ENCODE measurements at regions not wholly inside any gene's neighbourhood (a gene's known extent, or its start where the extent isn't known, plus 50 kb on each side); places are given as distances from the start of the nearest gene placed in this dataset.
"Not testable (repeated sequence)": the region's sequence is repeated elsewhere in the genome, so short reads cannot be mapped to it uniquely, and the experiment has no call there.

GRCh38 chr7:34354011-34354410 lies 304.0 kb upstream of the NPSR1 start:
- Histone ChIP-seq H3K4me3 (no peak overlapping the region), H3K4me1 (no peaks in the 10 kb centered on the region), H3K36me3 (no peaks in the 10 kb centered on the region), H3K27me3 (no peaks in the 10 kb centered on the region), H3K27ac (no peak overlapping the region), H3K9me3 (no peaks in the 10 kb centered on the region)
- in situ Hi-C loops (cut with MboI; ENCODE audit: low pct_ligation_motif_present in 1 of 4, low pct_unique_long_range_greater_than_20kb in 1 of 4, low sequenced_read_pairs in 3 of 4) (no loop called here), intact Hi-C loops (cut with DNase I; ENCODE audit: low total_unique reads) (no loop called here)
- TF ChIP-seq CTCF (IDR thresholded peaks at IDR 0.05) (no peak), EP300 (IDR thresholded peaks at IDR 0.05; ENCODE audit: low read depth) (no peak), POLR2AphosphoS5 (IDR thresholded peaks at IDR 0.05) (no peak), POLR2A (IDR thresholded peaks at IDR 0.05) (no peak)
- 69 to 90% methylated on average over 3 of the region's 3 CpGs for WGBS, 2 donors (ENCODE audit: low coverage in 1 of 2)
- no peak for DNase-seq

GRCh38 chr7:34354899-34355298 lies 303.1 kb upstream of the NPSR1 start:
- in situ Hi-C loops (cut with MboI; ENCODE audit: low pct_ligation_motif_present in 1 of 4, low pct_unique_long_range_greater_than_20kb in 1 of 4, low sequenced_read_pairs in 3 of 4): no loop called here

GRCh38 chr7:34357068-34357467 lies 300.9 kb upstream of the NPSR1 start:
- H3K4me1 ChIP-seq: no peaks in the 10 kb centered on the region
- no peaks in the 10 kb centered on the region for H3K36me3 ChIP-seq
- no peak for DNase-seq
- WGBS, 2 donors (ENCODE audit: low coverage in 1 of 2): 71% methylated on average over 2 of the region's 2 CpGs; no CpG with 5 or more reads in 1 of the 2 donors
- in situ Hi-C loops (cut with MboI; ENCODE audit: low pct_ligation_motif_present in 1 of 4, low pct_unique_long_range_greater_than_20kb in 1 of 4, low sequenced_read_pairs in 3 of 4): no loop called here
- intact Hi-C loops (cut with DNase I; ENCODE audit: low total_unique reads): no loop called here
- no peak overlapping the region for H3K27ac ChIP-seq
- no peaks in the 10 kb centered on the region for H3K27me3 ChIP-seq
- no peak overlapping the region for H3K4me3 ChIP-seq
- H3K9me3 ChIP-seq: no peaks in the 10 kb centered on the region
- no peak for TF ChIP-seq POLR2A (IDR thresholded peaks at IDR 0.05)

More at GRCh38 chr7:34354899-34355298, 303.1 kb upstream of the NPSR1 start:
- H3K36me3 ChIP-seq: no peaks in the 10 kb centered on the region
- H3K4me3 ChIP-seq: no peak overlapping the region
- TF ChIP-seq EP300 (IDR thresholded peaks at IDR 0.05; ENCODE audit: low read depth): no peak
- no peak for TF ChIP-seq POLR2A (IDR thresholded peaks at IDR 0.05)
- TF ChIP-seq CTCF (IDR thresholded peaks at IDR 0.05): no peak
- H3K9me3 ChIP-seq: no peaks in the 10 kb centered on the region
- no peak for DNase-seq
- no peak overlapping the region for H3K27ac ChIP-seq
- H3K4me1 ChIP-seq: no peaks in the 10 kb centered on the region
- intact Hi-C loops (cut with DNase I; ENCODE audit: low total_unique reads): no loop called here
- no peaks in the 10 kb centered on the region for H3K27me3 ChIP-seq

- Histone ChIP-seq H3K9me3 (no peaks in the 10 kb centered on the region), H3K27me3 (no peaks in the 10 kb centered on the region), H3K4me1 (no peaks in the 10 kb centered on the region), H3K27ac (no peak overlapping the region), H3K36me3 (no peaks in the 10 kb centered on the region), H3K4me3 (no peak overlapping the region)
- TF ChIP-seq POLR2A (IDR thresholded peaks at IDR 0.05) (no peak), CTCF (IDR thresholded peaks at IDR 0.05) (no peak), POLR2AphosphoS5 (IDR thresholded peaks at IDR 0.05) (no peak), EP300 (IDR thresholded peaks at IDR 0.05; ENCODE audit: low read depth) (no peak)
- in situ Hi-C loops (cut with MboI; ENCODE audit: low pct_ligation_motif_present in 1 of 4, low pct_unique_long_range_greater_than_20kb in 1 of 4, low sequenced_read_pairs in 3 of 4) (no loop called here), intact Hi-C loops (cut with DNase I; ENCODE audit: low total_unique reads) (no loop called here)
- DNase-seq: no peak
- WGBS, 2 donors (ENCODE audit: low coverage in 1 of 2): 71 to 74% methylated on average over 6 to 8 of the region's 8 CpGs
These were observed 300.1 kb upstream of the NPSR1 start for GRCh38 chr7:34357946-34358345.

- intact Hi-C loops (cut with DNase I; ENCODE audit: low total_unique reads); H3K27ac ChIP-seq; H3K4me1 ChIP-seq; H3K4me3 ChIP-seq; H3K27me3 ChIP-seq; in situ Hi-C loops (cut with MboI; ENCODE audit: low pct_ligation_motif_present in 1 of 4, low pct_unique_long_range_greater_than_20kb in 1 of 4, low sequenced_read_pairs in 3 of 4); H3K36me3 ChIP-seq; H3K9me3 ChIP-seq; DNase-seq: not testable (repeated sequence)
- WGBS, 2 donors (ENCODE audit: low coverage in 1 of 2): 91% methylated on average over 1 of the region's 1 CpG; no CpG with 5 or more reads in 1 of the 2 donors
These were observed 299.4 kb upstream of the NPSR1 start for GRCh38 chr7:34358578-34358977.

All from transverse colon (tissue), 4 donors.